ENCODE measurements at regions not wholly inside any gene's neighbourhood (a gene's known extent, or its start where the extent isn't known, plus 50 kb on each side); places are given as distances from the start of the nearest gene placed in this dataset.

- no peak overlapping the region for H3K9ac ChIP-seq
- H3K9me3 ChIP-seq (replicated peaks in 1 of 11): no peaks in the 10 kb centered on the region
- no peak for TF ChIP-seq Cebpa-rat (IDR thresholded peaks at IDR 0.05)
- no peak overlapping the region for H3K27ac ChIP-seq
- H3K4me1 ChIP-seq: peaks cover 0 to 21% (median 0%) of the 10 kb centered on the region in 10 experiments; a peak in 6 of 20 replicates
- no peaks in the 10 kb centered on the region for H4K20me1 ChIP-seq
- H3K27me3 ChIP-seq: no peaks in the 10 kb centered on the region
- peak overlapping the region in 3 of 11 experiments; percentile 4 to 30 (median 23); a peak in 4 of 22 replicates for H3K4me2 ChIP-seq
- H3K4me3 ChIP-seq: no peak overlapping the region
- H3K36me3 ChIP-seq: no peaks in the 10 kb centered on the region
Measured at GRCh38 chr10:78568620-78569019, 500.1 kb upstream of the ZMIZ1 start.

GRCh38 chr10:78570633-78571235, 498.0 kb upstream of the ZMIZ1 start:
- no peaks in the 10 kb centered on the region for H3K27me3 ChIP-seq
- H3K9ac ChIP-seq: no peak overlapping the region
- peak overlapping the region in 1 of 11 experiments; percentile 30; a peak in 1 of 22 replicates for H3K4me2 ChIP-seq
- no peaks in the 10 kb centered on the region for H3K9me3 ChIP-seq (replicated peaks in 1 of 11)
- H3K4me1 ChIP-seq: peaks cover 0 to 21% (median 0%) of the 10 kb centered on the region in 10 experiments; a peak in 7 of 20 replicates
- H3K4me3 ChIP-seq: no peak overlapping the region
- no peak for TF ChIP-seq Cebpa-rat (IDR thresholded peaks at IDR 0.05)
- no peak overlapping the region for H3K27ac ChIP-seq
- H3K36me3 ChIP-seq: no peaks in the 10 kb centered on the region
- no peaks in the 10 kb centered on the region for H4K20me1 ChIP-seq

- Histone ChIP-seq H3K27ac (no peak overlapping the region), H3K9me3 (replicated peaks in 1 of 11) (no peaks in the 10 kb centered on the region), H3K4me3 (no peak overlapping the region), H3K27me3 (no peaks in the 10 kb centered on the region), H3K9ac (no peak overlapping the region), H3K36me3 (no peaks in the 10 kb centered on the region), H4K20me1 (no peaks in the 10 kb centered on the region), H3K4me2 (no peak overlapping the region), H3K4me1 (peaks cover 0 to 24% (median 5%) of the 10 kb centered on the region in 10 experiments; a peak in 12 of 20 replicates)
- no peak for TF ChIP-seq Cebpa-rat (IDR thresholded peaks at IDR 0.05)
Measured at GRCh38 chr10:78571286-78571685, 497.5 kb upstream of the ZMIZ1 start.

DNA sequence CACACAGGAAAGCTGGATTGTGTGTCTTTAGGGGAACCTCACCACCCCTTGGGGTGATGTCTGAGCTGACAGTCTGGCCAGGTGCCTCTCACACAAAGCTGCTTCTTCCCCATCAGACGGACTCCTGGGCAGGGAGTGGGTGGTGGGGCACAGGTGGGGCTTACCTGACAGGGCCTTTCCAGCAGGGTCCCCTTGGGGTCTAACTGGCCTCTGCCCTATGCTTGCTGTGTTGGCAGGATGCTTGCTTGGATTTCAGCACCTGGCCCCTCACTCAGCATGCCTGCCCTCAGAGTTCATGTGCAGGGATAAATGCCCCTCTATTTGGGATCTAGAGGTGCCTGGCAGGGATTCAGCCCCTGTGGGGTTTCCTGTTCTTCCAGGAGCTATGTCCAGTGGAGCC, 496.9 kb upstream of the ZMIZ1 start:
- Histone ChIP-seq H3K27me3 (no peaks in the 10 kb centered on the region), H3K4me1 (peaks cover 0 to 28% (median 9%) of the 10 kb centered on the region in 10 experiments; a peak in 13 of 20 replicates), H3K9ac (no peak overlapping the region), H4K20me1 (no peaks in the 10 kb centered on the region), H3K9me3 (replicated peaks in 1 of 11) (no peaks in the 10 kb centered on the region), H3K4me3 (no peak overlapping the region), H3K27ac (no peak overlapping the region), H3K36me3 (no peaks in the 10 kb centered on the region), H3K4me2 (no peak overlapping the region)
- TF ChIP-seq Cebpa-rat (IDR thresholded peaks at IDR 0.05): no peak

DNA sequence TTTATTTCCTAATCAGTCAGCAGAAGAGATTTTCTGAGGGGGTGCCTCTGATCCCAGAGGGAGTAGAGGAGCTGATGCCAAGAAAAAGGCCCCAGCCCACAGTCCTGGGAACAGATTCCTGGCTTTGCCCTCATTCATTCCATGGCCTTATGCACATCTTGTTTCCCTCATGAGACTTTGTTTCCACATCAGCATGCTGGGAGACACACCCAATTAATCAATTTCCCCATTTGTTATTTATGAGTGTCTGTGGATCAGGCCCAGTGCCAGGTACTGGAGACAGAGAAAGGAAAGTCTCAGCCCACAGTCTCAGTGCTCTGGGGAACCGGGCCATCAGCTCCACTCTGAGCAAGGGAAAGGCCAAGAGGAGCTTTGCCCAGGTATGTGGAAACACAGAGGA, 496.2 kb upstream of the ZMIZ1 start:
- no peaks in the 10 kb centered on the region for H3K27me3 ChIP-seq
- no peak overlapping the region for H3K9ac ChIP-seq
- H3K9me3 ChIP-seq (replicated peaks in 1 of 11): no peaks in the 10 kb centered on the region
- peaks cover 6 to 34% (median 16%) of the 10 kb centered on the region in 10 experiments; a peak in 18 of 20 replicates for H3K4me1 ChIP-seq
- H3K4me2 ChIP-seq: no peak overlapping the region
- H4K20me1 ChIP-seq: no peaks in the 10 kb centered on the region; a peak in 1 of 22 replicates
- no peak overlapping the region for H3K4me3 ChIP-seq
- H3K27ac ChIP-seq: no peak overlapping the region
- no peak for TF ChIP-seq Cebpa-rat (IDR thresholded peaks at IDR 0.05)
- no peaks in the 10 kb centered on the region for H3K36me3 ChIP-seq

DNA sequence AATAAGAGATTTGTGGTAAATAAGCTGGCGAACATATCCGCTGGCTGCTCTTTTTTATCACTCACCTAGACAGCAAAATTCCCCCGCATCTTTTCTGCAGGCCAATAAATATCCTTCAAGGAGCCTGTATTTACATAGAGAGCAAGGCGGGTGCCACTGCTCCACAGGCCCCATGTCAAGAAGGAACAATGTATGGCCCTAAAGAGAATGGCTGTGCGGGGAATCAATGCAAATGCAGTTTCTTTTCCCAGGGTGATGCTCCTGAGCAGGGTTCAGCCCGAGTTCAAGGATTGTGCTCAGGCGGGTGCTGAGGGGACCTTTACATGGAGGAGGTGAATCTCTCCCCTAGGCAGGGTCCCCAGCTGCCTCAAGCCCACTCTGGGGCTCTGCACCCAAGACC, 494.2 kb upstream of the ZMIZ1 start:
- H3K27ac ChIP-seq: no peak overlapping the region
- H4K20me1 ChIP-seq: no peaks in the 10 kb centered on the region; a peak in 1 of 22 replicates
- no peaks in the 10 kb centered on the region for H3K9me3 ChIP-seq (replicated peaks in 1 of 11)
- no peak for TF ChIP-seq Cebpa-rat (IDR thresholded peaks at IDR 0.05)
- H3K4me3 ChIP-seq: no peak overlapping the region
- no peaks in the 10 kb centered on the region for H3K27me3 ChIP-seq
- no peaks in the 10 kb centered on the region for H3K36me3 ChIP-seq
- H3K9ac ChIP-seq: no peak overlapping the region
- peaks cover 14 to 39% (median 26%) of the 10 kb centered on the region in 10 experiments; a peak in 19 of 20 replicates for H3K4me1 ChIP-seq
- H3K4me2 ChIP-seq: no peak overlapping the region

DNA sequence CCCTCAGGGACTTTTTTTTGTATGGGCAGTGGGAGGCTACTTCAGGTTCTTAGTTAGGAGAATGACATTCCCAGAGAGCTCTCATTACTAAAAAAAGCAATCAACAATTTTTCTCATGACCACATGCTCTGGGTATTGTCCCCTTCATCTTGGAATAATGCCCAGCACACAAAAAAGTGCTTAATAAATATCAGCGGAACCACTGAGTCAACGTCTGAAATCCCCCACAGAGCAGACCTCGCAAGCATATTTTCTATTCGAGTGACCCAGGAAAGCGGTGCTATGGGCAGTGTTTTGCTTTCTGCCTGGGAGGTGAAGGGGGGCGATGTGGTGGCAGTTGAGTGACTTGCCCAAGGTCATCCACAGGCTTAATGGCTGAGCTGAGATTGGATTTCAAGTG, 493.4 kb upstream of the ZMIZ1 start:
- no peak overlapping the region for H3K9ac ChIP-seq

DNA sequence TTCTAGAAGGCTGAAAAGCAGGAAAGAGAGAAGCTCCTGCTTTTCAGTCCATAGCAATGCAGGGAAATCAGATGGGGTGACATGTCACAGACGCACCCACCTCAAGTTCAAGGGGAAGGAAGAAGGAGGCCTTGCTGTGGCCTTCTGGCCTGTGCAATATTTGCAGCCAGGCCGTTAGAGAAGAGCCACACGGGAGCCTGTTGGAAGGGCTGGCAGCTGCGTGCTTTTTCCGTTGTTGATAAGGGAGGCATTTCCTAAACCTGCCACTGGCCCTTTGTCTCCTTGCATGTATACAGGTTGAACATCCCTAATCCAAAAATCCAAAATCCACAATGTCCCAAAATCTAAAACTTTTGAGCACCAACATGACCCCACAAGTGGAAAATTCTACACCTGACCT, 492.5 kb upstream of the ZMIZ1 start:
- no peaks in the 10 kb centered on the region for H3K9me3 ChIP-seq (replicated peaks in 1 of 11)
- H3K27ac ChIP-seq: no peak overlapping the region
- H3K27me3 ChIP-seq: no peaks in the 10 kb centered on the region
- no peak overlapping the region for H3K4me3 ChIP-seq
- no peaks in the 10 kb centered on the region for H3K36me3 ChIP-seq
- no peak overlapping the region for H3K9ac ChIP-seq
- peak overlapping the region in 5 of 11 experiments; percentile 8 to 34 (median 24); a peak in 7 of 22 replicates for H3K4me2 ChIP-seq
- no peak for TF ChIP-seq Cebpa-rat (IDR thresholded peaks at IDR 0.05)
- peaks cover 14 to 40% (median 28%) of the 10 kb centered on the region in 10 experiments; a peak in 19 of 20 replicates for H3K4me1 ChIP-seq
- H4K20me1 ChIP-seq: no peaks in the 10 kb centered on the region; a peak in 1 of 22 replicates

More for the DNA sequence above, 493.4 kb upstream of the ZMIZ1 start:
- H3K9me3 ChIP-seq (replicated peaks in 1 of 11): no peaks in the 10 kb centered on the region
- no peaks in the 10 kb centered on the region for H3K27me3 ChIP-seq
- no peaks in the 10 kb centered on the region; a peak in 1 of 22 replicates for H4K20me1 ChIP-seq
- H3K27ac ChIP-seq: no peak overlapping the region
- TF ChIP-seq Cebpa-rat (IDR thresholded peaks at IDR 0.05): no peak
- no peak overlapping the region for H3K4me2 ChIP-seq
- H3K36me3 ChIP-seq: no peaks in the 10 kb centered on the region
- H3K4me1 ChIP-seq: peaks cover 14 to 40% (median 28%) of the 10 kb centered on the region in 10 experiments; a peak in 19 of 20 replicates
- H3K4me3 ChIP-seq: no peak overlapping the region

- no peak overlapping the region for H3K27ac ChIP-seq
- no peaks in the 10 kb centered on the region for H3K36me3 ChIP-seq
- no peak for TF ChIP-seq Cebpa-rat (IDR thresholded peaks at IDR 0.05)
- peaks cover 14 to 46% (median 29%) of the 10 kb centered on the region in 10 experiments; a peak in 19 of 20 replicates for H3K4me1 ChIP-seq
- no peak overlapping the region for H3K4me3 ChIP-seq
- no peaks in the 10 kb centered on the region; a peak in 1 of 22 replicates for H4K20me1 ChIP-seq
- no peak overlapping the region for H3K9ac ChIP-seq
- no peaks in the 10 kb centered on the region for H3K9me3 ChIP-seq (replicated peaks in 1 of 11)
- H3K27me3 ChIP-seq: no peaks in the 10 kb centered on the region
- H3K4me2 ChIP-seq: peak overlapping the region; percentile 7 to 77 (median 58); a peak in 17 of 22 replicates
Measured at GRCh38 chr10:78577712-78578111, 491.1 kb upstream of the ZMIZ1 start.

DNA sequence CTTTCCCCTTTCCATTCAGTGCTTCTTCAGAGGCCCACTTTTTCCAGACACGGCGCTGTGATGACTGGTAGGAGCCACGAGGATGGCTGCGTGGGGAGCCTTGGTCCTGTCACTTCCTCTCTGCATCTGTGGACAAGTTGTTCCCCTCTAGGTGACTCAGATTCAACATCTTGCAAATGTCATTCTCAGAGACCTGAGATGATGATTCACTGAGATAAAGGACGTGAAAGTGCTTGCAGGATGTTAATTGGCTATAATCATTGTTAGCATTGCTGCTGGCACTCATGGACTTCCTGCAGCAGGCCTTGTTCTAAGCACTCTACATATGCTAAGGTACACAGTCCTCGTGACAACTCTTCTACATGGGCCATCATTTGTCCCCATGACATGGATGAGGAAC, 489.8 kb upstream of the ZMIZ1 start:
- no peak for TF ChIP-seq Cebpa-rat (IDR thresholded peaks at IDR 0.05)
- Histone ChIP-seq H3K9me3 (replicated peaks in 1 of 11) (no peaks in the 10 kb centered on the region), H3K4me3 (no peak overlapping the region), H3K4me2 (peak overlapping the region in 5 of 11 experiments; percentile 58 to 77 (median 71); a peak in 10 of 22 replicates), H3K4me1 (peaks cover 14 to 46% (median 29%) of the 10 kb centered on the region in 10 experiments; a peak in 19 of 20 replicates), H4K20me1 (no peaks in the 10 kb centered on the region; a peak in 1 of 22 replicates), H3K36me3 (no peaks in the 10 kb centered on the region), H3K27me3 (no peaks in the 10 kb centered on the region), H3K27ac (0 out of 22 replicates have a peak overlapping the region, but pooled peaks of 1 of the 11 experiments have one; percentile 2), H3K9ac (no peak overlapping the region)

Data from BLaER1 treated with 17β-estradiol and CSF1 and Interleukin-3, amounts not matched to agents 10 nM and 100 nM (cell line).